HG03025 (cell line): ENCODE measurements at regions not wholly inside any gene's neighbourhood (a gene's known extent, or its start where the extent isn't known, plus 50 kb on each side); places are given as distances from the start of the nearest gene placed in this dataset.
"Not testable (repeated sequence)": the region's sequence is repeated elsewhere in the genome, so short reads cannot be mapped to it uniquely, and the experiment has no call there.

Experiments used
- ATAC-seq: cut with Tn5 transposase; IDR thresholded peaks from one replicate; pipeline ENCODE4 v1.9.1; 2021; ENCODE audit warnings: mild to moderate bottlenecking, moderate library complexity; ENCODE audit not compliant: unreplicated experiment, low FRiP score

DNA sequence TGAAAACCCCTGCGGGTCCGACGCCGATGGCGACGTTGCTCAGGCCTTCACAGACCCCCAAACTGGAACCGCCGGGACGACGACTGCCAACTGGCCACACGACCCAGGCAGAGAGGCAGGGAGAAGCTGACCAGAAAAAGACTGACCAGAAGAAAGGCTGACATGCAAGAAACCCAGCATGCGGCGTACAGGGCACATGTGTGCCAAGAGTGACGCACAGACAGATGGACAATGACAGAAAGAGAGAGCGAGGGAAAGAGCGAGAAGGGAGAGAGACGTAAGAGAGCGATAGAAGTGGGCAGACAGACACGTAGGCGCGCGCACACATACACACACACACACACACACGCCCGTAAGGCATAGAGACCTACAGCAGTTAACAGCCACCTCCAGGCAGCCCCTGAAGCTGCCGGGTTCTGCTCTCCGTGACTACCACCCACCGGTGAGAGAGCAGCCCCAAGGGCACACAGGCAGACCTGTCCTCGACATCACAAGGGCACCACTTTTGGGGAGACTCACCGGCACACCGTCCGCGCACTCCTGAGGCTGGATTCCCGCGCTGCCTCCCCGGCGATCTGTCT is 67.2 kb upstream of the ZNF527 start:
- no peak for ATAC-seq

DNA sequence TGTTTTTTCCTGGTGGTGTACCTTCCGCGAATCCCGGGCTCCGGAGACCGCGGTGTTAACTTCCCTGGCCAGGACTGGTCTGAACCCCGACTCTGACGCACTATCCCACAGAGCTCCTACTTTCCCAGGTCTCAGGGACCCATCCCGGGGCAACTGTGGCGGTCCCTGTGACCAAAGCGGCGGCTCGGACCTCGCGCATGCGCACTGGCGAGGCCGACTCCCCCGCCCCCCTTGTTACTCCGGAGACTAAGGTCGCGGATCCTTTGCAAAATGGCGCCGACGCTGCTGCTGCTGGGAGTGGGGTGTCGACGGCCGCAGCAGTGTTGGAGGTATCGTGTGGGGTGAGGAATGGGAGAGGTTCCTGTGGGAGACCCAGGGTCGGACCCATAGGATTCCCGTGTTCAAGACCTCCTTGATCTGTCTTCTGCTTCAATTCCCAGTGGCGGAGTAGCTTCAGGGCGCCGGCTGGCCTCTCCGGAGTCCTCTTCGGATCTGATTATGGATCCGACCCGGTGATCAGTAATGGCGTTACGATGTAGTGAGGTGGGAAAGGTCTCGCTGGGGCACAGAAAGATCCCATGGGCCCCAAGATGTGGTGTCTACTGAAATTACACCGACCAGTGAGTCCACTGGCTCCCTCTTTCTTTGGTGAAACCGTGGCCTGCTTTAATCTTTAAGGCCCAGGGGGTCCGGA is 66.6 kb upstream of the ZNF527 start:
- ATAC-seq = no peak

DNA sequence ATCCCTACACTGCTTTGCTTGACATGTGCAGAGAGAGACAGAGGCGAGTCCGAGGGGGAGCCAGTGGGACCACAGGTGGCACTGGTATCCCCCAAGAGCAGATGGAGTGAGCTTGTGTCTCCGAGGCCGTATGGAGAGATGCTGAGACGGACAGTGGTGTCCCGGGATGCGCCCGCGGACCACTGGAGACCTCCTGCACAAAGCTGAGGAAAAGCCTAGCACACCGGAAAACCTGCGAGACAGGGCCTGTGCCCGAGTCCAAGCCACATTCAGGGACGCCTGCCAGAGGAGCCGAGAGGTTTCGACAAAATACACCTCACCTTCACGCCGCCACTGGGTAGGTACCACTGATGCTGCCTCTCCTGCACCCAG is 66.0 kb upstream of the ZNF527 start:
- ATAC-seq = no peak

DNA sequence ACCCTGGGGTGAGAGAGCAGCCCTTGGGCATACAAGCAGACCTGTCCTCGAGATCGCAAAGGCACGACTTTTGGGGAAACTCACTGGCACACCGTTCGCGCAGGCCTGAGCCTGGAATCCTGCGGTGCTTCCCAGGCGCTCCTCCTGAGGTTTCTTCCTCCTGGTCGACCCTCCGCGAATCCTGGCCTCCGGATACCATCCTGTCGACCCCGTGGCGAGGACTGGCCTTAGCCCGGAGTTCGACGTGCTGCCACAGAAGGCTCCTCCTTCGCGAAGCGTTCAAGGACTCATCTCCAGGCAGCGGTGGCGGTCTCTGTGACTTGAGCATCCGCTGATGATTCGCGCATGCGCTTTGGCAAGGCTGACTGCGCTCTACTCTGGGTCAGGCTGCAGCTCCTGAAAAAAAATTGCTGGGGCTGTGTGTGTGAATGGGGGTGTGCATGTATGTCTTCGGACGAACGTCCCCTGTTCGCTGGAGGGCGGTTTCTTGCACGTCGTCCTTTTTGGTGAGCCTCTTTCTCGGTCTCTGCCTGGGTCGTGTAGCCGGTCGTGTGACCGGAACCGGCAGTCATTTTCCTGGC is 64.4 kb upstream of the ZNF527 start:
- ATAC-seq = no peak

DNA sequence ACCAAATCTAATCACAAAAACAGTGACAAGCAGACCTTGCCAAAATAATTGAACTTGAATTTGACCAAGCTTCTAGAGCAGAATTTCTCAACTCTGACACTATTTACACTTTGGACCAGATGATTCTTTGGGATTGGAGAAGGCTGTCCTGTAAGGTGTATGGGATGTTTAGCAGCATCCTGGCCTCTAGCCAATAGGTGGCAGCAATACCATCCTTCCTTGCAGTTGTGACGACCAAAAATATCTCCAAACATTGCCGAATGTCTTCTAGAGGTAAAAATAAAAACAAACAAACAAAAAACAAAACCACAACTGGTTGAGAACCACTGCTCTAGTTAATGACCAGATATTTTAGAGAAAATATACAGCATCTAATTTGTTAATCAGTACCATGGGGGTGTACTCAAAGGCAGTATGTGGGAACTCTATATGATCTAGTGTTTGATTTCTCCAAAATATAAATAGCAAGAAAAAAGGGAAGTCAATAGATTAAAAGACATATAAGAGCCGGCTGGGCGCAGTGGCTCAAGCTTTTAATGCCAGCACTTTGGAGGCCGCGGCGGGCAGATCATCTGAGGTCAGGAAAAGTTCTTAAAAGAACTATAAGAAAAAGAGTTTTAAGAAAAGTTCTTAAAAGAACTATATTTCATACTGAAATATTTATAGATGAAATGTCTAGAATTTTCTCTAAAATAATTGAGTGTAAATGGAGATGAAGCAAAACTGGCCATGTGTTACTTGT is 60.9 kb upstream of the ZNF527 start:
- no peak for ATAC-seq

DNA sequence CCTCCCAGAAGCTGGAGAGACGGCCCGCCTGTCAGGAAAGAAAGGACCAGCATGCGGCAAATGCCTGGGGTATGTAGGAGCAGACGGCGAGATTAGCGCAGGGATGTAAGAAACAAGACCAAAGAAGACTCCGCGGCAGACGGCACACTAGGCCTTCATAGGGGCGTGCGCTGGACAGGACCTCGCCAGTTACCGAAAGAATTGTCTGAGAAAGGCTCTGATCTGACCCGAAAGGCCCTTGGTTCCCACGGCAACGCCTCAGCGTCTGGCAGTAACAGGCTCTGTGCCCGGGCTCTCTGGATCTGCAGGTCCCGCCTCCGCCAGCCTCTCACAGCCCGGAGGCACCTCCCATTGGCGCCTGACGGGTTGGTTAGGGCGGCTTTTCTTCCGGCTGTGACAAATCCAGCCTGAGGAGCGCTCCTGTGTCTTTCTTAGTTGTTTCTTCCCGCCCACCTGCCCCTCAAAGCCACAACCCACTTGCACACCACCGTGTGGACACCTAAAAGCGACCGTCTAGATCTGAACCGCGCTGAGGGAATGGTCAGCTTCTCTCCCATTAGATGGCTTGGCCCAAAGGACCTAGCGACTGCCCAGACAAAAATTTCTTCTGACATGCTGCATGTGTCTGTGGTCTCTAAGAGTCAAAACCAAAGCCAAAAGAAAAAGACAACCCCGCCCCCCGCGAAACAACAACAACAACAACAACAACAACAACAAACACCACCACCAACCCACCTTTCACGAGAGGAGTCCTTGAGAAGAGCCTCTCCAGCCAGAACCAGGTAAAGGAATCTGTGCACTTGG is 58.2 kb upstream of the ZNF527 start:
- not testable (repeated sequence) for ATAC-seq

DNA sequence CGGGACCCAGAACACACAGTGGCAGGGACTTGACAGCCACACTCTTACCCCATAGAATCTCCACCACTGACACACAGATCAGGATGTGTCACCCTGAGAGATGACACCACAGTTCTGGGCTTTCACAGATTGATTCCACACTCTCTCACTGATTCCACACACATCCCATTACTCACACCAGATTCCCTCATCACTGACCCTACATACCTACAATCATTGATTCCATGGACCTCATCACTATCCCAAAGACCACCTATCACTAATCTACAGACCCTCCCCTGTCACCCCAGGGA is 57.6 kb upstream of the ZNF527 start:
- no peak for ATAC-seq

DNA sequence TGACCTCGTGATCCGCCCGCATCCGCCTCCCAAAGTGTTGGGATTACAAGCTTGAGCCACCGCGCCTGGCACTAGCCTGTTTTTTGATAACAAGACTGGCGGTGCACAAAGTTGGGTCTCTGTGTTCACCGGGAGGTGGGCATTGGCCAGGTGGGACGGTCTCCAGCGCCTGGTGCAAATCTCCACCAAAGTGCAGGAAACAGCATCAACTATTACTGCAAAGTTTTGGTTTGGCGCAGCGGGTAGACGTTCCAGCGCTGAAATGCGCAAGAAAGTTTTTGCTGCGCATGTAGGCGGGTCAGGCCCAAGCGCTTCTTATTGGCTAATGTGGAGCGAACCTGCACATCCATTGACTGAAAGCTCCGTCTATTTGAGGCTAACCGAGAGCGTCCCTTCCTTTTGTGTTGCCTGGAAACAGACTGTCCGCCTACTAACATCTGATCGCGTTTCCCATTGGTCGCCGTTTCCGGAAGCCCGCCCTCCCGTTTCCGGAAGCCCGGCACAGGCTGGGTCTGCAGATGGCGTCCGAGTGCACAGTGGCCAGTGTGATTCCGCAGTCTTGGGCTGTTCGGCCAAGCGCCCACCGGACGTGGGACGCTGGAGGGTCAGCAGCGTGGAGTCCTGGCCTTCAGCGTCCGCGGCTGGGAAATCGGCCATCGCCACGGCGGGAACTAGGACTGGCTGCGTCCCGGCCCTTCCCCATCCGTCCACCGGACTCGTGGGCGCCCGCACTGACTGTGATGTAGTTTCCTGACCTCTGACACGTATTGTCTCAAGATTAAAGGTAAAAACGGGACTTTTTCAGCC is 53.3 kb upstream of the ZNF527 start:
- peak; percentile 93 for ATAC-seq

DNA sequence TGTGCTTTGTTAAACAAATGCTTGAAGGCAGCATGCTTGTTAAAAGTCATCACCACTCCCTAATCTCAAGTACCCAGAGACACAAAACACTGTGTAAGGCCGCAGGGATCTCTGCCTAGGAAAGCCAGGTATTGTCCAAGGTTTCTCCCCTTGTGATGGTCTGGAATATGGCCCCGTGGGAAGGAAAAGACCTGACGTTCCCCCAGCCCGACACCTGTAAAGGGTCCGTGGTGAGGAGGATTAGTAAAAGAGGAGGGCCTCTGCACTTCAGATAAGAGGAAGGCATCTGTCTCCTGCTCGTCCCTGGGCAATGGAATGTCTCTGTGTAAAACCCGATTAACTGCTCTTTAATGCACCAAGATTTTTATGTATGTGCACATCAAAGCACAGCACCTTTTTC is 49.9 kb upstream of the ZNF527 start:
- ATAC-seq = not testable (repeated sequence)
